ENCODE measurements at regions not wholly inside any gene's neighbourhood (a gene's known extent, or its start where the extent isn't known, plus 50 kb on each side); places are given as distances from the start of the nearest gene placed in this dataset.

DNA sequence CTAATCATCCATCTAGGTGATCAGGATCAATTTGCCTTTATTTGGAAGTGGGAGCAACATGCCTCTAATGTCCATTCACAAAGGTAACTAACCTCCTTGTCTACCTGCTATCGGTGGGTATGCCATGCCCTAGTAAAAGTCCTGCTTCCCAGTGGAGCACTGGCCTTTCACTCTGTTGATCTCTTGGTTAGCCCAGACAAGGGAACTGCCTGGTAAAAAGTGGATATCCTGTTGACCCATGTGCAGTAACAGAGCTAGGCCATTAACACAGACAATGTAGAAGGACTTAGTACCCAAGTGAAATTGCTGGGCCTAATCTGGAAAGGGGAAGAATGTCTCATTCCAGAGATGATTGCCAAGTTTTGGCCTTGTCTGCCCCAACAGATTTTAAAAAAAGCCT lies 171.5 kb upstream of the CSNK1A1L start:
- TF ChIP-seq YY1 (IDR thresholded peaks at IDR 0.05; ENCODE audit: insufficient read depth, insufficient read length) (no peak), SUZ12 (IDR thresholded peaks at IDR 0.05; ENCODE audit: extremely low read depth, insufficient read depth, insufficient read length) (no peak), ZNF274 (IDR thresholded peaks at IDR 0.05; ENCODE audit: low read depth, low read length) (no peak)

All from NT2/D1 (cell line).